Vagina (tissue), 2 donors: ENCODE measurements at regions not wholly inside any gene's neighbourhood (a gene's known extent, or its start where the extent isn't known, plus 50 kb on each side); places are given as distances from the start of the nearest gene placed in this dataset.
A peak's percentile ranks its signal among the peaks of the same experiment; 100 is the strongest.

Source experiments
- DNase-seq, 2 donors: peaks; one replicate each; pipeline ENCODE4 v3.0.0-alpha.2; 2017; ENCODE audit errors: extremely low spot score in 2 of 2
- H3K27ac ChIP-seq: fragments of 200-600 bp; sonication (generic); one replicate; pipeline ENCODE4 v1.5.1; 2019
- H3K27me3 ChIP-seq: fragments of 200-600 bp; sonication (generic); one replicate; pipeline ENCODE4 v1.5.1; 2019
- H3K36me3 ChIP-seq, 2 donors: fragments of 200-600 bp; sonication (generic); one replicate each; pipeline ENCODE4 v1.5.1; 2017 to 2019
- H3K4me1 ChIP-seq: fragments of 200-600 bp; sonication (generic); one replicate; pipeline ENCODE4 v1.5.1; 2019
- H3K4me3 ChIP-seq, 2 donors: fragments of 200-600 bp; sonication (generic); 1 replicate in 1 of 2; 2 replicates in 1 of 2; pipeline ENCODE4 v1.5.1; 2016 to 2019
- H3K9me3 ChIP-seq: fragments of 200-600 bp; sonication (generic); one replicate; pipeline ENCODE4 v1.5.1; 2019
- CTCF ChIP-seq, 3 experiments: fragments of 450-650 bp in 2 of 3; fragments of 200-600 bp in 1 of 3; sonication (generic) in 1 of 3; IDR thresholded peaks; one replicate each; pipeline ENCODE4 v1.5.1; 2017 to 2019; ENCODE audit warnings: antibody characterized with exemption in 3 of 3, mild to moderate bottlenecking in 2 of 3, moderate library complexity in 2 of 3
- POLR2A ChIP-seq, 2 donors: fragments of 450-650 bp; IDR thresholded peaks; one replicate each; pipeline ENCODE4 v1.6.1; 2017; ENCODE audit warnings: antibody characterized with exemption in 2 of 2, mild to moderate bottlenecking in 2 of 2, moderate library complexity in 2 of 2
- POLR2AphosphoS5 ChIP-seq, 2 donors: sonication (generic); formaldehyde crosslinking; IDR thresholded peaks; one replicate each; pipeline ENCODE4 v1.9.0; 2017; ENCODE audit warnings: antibody characterized with exemption in 2 of 2, mild to moderate bottlenecking in 2 of 2, low read depth in 1 of 2; ENCODE audit not compliant: insufficient read depth in 1 of 2
- intact Hi-C: fragments of 100-400 bp; cut with DNase I; formaldehyde crosslinking; loops from one replicate; pipeline ENCODE4 v1.15.1; 2023

GRCh38 chr9:7227951-7228350, 470.2 kb downstream of the KDM4C start:
- H3K9me3 ChIP-seq = no peaks in the 10 kb centered on the region
- no peak for DNase-seq
- no peak overlapping the region for H3K27ac ChIP-seq
- H3K4me3 ChIP-seq = no peak overlapping the region
- no peaks in the 10 kb centered on the region for H3K36me3 ChIP-seq
- TF ChIP-seq POLR2A (IDR thresholded peaks at IDR 0.05) (no peak), CTCF (IDR thresholded peaks at IDR 0.05) (no peak), POLR2AphosphoS5 (IDR thresholded peaks at IDR 0.05; ENCODE audit: insufficient read depth in 1 of 2, low read depth in 1 of 2) (no peak)
- H3K4me1 ChIP-seq = no peaks in the 10 kb centered on the region
- no peaks in the 10 kb centered on the region for H3K27me3 ChIP-seq
- intact Hi-C loops = no loop called here

GRCh38 chr9:7226007-7226640, 468.4 kb downstream of the KDM4C start:
- TF ChIP-seq POLR2A (IDR thresholded peaks at IDR 0.05) (no peak), CTCF (IDR thresholded peaks at IDR 0.05) (no peak), POLR2AphosphoS5 (IDR thresholded peaks at IDR 0.05; ENCODE audit: insufficient read depth in 1 of 2, low read depth in 1 of 2) (no peak)
- no peaks in the 10 kb centered on the region for H3K27me3 ChIP-seq
- no peak overlapping the region for H3K27ac ChIP-seq
- DNase-seq = peak in 1 of 2 donors; percentile 18
- intact Hi-C loops = no loop called here
- no peaks in the 10 kb centered on the region for H3K36me3 ChIP-seq
- H3K9me3 ChIP-seq = no peaks in the 10 kb centered on the region
- no peaks in the 10 kb centered on the region for H3K4me1 ChIP-seq
- no peak overlapping the region for H3K4me3 ChIP-seq
